ENCODE measurements at regions not wholly inside any gene's neighbourhood (a gene's known extent, or its start where the extent isn't known, plus 50 kb on each side); places are given as distances from the start of the nearest gene placed in this dataset.

DNA sequence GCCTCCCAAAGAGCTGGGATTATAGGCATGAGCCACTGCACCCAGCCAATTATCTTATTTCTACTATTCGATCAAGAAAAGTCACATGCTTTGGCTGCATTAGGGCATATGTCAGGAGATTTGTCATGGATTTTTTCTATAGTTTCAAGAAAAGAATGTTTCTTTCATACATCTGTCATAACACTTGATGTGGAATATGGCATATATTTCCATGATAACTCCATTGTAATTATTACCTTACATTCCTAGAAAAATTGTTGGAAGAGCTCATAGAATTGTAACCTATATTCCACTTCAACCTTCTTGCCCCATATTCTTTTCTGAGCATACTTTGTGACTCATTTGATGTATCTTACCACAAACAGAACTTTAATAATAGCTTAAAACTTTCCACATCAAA lies 740.9 kb upstream of the FLRT2 start:
- TF ChIP-seq, protein P1, sequence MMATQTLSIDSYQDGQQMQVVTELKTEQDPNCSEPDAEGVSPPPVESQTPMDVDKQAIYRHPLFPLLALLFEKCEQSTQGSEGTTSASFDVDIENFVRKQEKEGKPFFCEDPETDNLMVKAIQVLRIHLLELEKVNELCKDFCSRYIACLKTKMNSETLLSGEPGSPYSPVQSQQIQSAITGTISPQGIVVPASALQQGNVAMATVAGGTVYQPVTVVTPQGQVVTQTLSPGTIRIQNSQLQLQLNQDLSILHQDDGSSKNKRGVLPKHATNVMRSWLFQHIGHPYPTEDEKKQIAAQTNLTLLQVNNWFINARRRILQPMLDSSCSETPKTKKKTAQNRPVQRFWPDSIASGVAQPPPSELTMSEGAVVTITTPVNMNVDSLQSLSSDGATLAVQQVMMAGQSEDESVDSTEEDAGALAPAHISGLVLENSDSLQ (IDR thresholded peaks at IDR 0.05): no peak
- no peak for TF ChIP-seq FOXM1 (IDR thresholded peaks at IDR 0.05; ENCODE audit: borderline replicate concordance)
- no peak for TF ChIP-seq HDGF (IDR thresholded peaks at IDR 0.05; ENCODE audit: borderline replicate concordance)
- TF ChIP-seq ELF4 (IDR thresholded peaks at IDR 0.05): no peak
- TF ChIP-seq SUZ12 (IDR thresholded peaks at IDR 0.05): no peak
- TF ChIP-seq ZNF384 (IDR thresholded peaks at IDR 0.05): no peak
- TF ChIP-seq FOXK2 (IDR thresholded peaks at IDR 0.05): no peak
- TF ChIP-seq NFRKB (IDR thresholded peaks at IDR 0.05): no peak
- no peak for TF ChIP-seq LEF1 (IDR thresholded peaks at IDR 0.05; ENCODE audit: borderline replicate concordance)
- TF ChIP-seq BHLHE40 (IDR thresholded peaks at IDR 0.05; ENCODE audit: borderline replicate concordance): no peak
- TF ChIP-seq ARNT (IDR thresholded peaks at IDR 0.05): no peak
